Testis (tissue), 2 donors: ENCODE measurements at regions not wholly inside any gene's neighbourhood (a gene's known extent, or its start where the extent isn't known, plus 50 kb on each side); places are given as distances from the start of the nearest gene placed in this dataset.

Experiments
- DNase-seq: peaks from one replicate; pipeline ENCODE4 v3.0.0-alpha.2; 2019
- H3K27ac ChIP-seq, 2 donors: fragments of 200-600 bp; sonication (generic); one replicate each; pipeline ENCODE4 v1.5.1; 2019
- H3K27me3 ChIP-seq: fragments of 200-600 bp; sonication (generic); one replicate; pipeline ENCODE4 v1.5.1; 2019
- H3K36me3 ChIP-seq: fragments of 200-600 bp; sonication (generic); one replicate; pipeline ENCODE4 v1.5.1; 2017; ENCODE audit warnings: low read depth; ENCODE audit errors: missing control alignments
- H3K4me1 ChIP-seq: fragments of 200-600 bp; sonication (generic); one replicate; pipeline ENCODE4 v1.5.1; 2019
- H3K4me3 ChIP-seq, 2 donors: fragments of 200-600 bp; sonication (generic); one replicate each; pipeline ENCODE4 v1.5.1; 2017 to 2019
- H3K9me3 ChIP-seq: fragments of 200-600 bp; sonication (generic); one replicate; pipeline ENCODE4 v1.5.1; 2017
- CTCF ChIP-seq, 3 experiments: fragments of 450-650 bp in 2 of 3; fragments of 200-600 bp in 1 of 3; sonication (generic) in 1 of 3; IDR thresholded peaks; one replicate each; pipeline ENCODE4 v1.5.1; 2016 to 2019; ENCODE audit warnings: antibody characterized with exemption in 3 of 3, mild to moderate bottlenecking in 2 of 3, moderate library complexity in 1 of 3
- POLR2A ChIP-seq: fragments of 450-650 bp; IDR thresholded peaks from one replicate; pipeline ENCODE4 v1.6.1; 2017; ENCODE audit warnings: antibody characterized with exemption, mild to moderate bottlenecking, moderate library complexity
- WGBS, 2 donors: methylation state at CpG; one replicate each; pipeline ENCODE4 v1.1.5; 2018; 5-methylcytosine and 5-hydroxymethylcytosine counted together
- intact Hi-C: fragments of 100-400 bp; cut with DNase I; formaldehyde crosslinking; loops from one replicate; pipeline ENCODE4 v1.15.1; 2023; ENCODE audit warnings: low total_unique reads

- intact Hi-C loops = no loop called here
- H3K4me1 ChIP-seq = peaks cover under 1% of the 10 kb centered on the region
- no peaks in the 10 kb centered on the region for H3K36me3 ChIP-seq
- no peak for TF ChIP-seq POLR2A
- no peak for TF ChIP-seq CTCF (IDR thresholded peaks at IDR 0.05)
- H3K27ac ChIP-seq = no peak overlapping the region
- no peak overlapping the region for H3K4me3 ChIP-seq
- H3K9me3 ChIP-seq = no peaks in the 10 kb centered on the region
- DNase-seq = no peak
- H3K27me3 ChIP-seq = no peaks in the 10 kb centered on the region
- 62 to 73% methylated on average over 1 of the region's 1 CpG for WGBS, 2 donors
Measured at GRCh38 chr5:153347611-153348010, 142.9 kb upstream of the GRIA1 start.

DNA sequence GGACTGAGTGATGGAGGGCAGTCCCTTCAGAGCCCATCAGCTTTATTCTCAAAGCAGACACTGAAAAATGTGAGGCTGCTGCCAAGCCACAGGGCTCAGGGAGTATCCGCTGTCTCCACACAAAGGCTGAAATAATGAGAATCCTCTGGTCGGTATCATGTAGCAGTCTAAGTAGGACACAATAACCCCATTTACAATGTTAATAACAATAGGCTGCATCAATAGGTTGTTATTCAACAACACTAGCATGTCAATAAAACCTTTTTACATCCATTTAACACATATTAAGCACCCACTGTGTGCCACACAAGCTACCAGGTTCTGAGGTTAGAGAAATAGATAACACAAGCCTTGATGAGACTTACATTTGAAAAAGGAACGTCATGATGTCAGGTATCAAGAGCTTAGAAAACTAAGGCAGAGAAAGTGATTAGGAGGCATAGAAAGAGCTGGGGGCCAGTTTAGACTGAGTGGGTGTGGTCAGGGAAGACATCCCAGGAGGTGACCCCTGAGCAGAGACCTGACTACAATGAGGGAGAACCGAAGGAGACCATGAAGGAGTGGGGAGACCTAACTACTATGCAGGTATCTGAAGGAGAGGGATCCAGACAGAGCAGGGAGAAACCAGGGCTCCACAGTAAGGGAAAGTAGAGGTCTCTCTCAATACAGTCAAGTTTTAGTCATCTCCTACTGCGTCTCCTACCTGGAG is 140.1 kb upstream of the GRIA1 start:
- H3K4me3 ChIP-seq = no peak overlapping the region
- H3K27me3 ChIP-seq = no peaks in the 10 kb centered on the region
- H3K27ac ChIP-seq = no peak overlapping the region
- no peaks in the 10 kb centered on the region for H3K9me3 ChIP-seq
- DNase-seq = no peak
- TF ChIP-seq POLR2A = no peak
- H3K36me3 ChIP-seq = no peaks in the 10 kb centered on the region
- H3K4me1 ChIP-seq = peaks cover 3% of the 10 kb centered on the region
- 52 to 60% methylated on average over 5 of the region's 5 CpGs for WGBS, 2 donors
- intact Hi-C loops = no loop called here

DNA sequence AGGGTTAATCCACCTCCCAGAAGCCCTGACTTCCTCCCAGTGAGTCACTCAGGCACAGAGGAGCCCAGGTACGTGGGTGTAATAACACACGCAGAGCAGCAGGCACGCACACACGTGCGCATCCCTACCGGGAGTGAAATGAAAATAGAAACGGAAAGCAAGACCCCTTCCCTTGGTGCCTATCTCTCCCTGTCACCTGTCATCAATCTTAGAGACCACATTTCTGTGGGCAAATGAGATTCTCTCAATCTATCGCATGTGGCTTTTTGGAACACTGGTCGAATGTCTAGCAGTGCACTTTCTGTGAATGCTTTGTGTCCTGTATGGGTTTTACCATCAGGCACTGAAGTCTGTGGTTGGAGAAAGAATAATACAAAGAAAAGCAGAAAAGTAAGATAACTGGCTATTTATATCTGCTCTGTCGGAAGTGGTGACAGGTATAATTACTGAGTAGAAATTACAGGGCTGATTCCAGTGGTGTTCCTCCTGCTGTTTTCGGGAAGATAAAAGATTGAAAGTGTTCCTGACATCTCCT is 137.7 kb upstream of the GRIA1 start:
- Histone ChIP-seq H3K4me1 (peaks cover 3% of the 10 kb centered on the region), H3K36me3 (no peaks in the 10 kb centered on the region), H3K27me3 (no peaks in the 10 kb centered on the region), H3K9me3 (no peaks in the 10 kb centered on the region), H3K27ac (no peak overlapping the region), H3K4me3 (no peak overlapping the region)
- TF ChIP-seq CTCF (IDR thresholded peaks at IDR 0.05) (no peak), POLR2A (no peak)
- intact Hi-C loops = no loop called here
- no peak for DNase-seq
- 7 to 20% methylated on average over 11 of the region's 11 CpGs for WGBS, 2 donors

DNA sequence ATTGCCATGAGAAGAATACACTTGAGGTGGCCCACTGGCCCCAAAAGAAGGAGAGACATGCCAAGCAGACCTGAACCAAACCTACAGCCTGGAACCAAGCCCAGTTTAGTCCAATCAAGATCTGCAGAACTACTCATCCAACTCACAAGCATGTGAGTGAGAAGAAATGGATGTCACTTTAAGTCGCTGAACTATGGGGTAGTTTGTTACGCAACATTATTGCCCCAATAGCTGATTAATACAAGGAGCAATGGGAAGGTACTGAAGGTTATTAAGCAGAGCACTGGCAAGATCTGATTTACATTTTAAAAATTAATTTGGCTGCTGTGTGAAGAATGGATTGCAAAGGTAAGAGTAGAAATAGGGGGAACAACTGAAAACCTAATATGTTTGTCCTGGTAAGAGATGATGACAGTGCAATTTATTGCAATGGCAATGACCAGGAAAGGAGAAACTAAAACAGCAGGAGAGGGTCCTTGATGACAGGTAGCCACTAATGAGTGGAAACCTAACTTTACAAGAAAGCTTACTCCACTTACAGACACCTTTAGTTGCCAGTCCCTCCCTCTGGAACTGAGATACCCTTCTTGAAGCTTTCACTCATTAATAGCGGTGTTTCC is 132.9 kb upstream of the GRIA1 start:
- TF ChIP-seq POLR2A (no peak), CTCF (IDR thresholded peaks at IDR 0.05) (no peak)

DNA sequence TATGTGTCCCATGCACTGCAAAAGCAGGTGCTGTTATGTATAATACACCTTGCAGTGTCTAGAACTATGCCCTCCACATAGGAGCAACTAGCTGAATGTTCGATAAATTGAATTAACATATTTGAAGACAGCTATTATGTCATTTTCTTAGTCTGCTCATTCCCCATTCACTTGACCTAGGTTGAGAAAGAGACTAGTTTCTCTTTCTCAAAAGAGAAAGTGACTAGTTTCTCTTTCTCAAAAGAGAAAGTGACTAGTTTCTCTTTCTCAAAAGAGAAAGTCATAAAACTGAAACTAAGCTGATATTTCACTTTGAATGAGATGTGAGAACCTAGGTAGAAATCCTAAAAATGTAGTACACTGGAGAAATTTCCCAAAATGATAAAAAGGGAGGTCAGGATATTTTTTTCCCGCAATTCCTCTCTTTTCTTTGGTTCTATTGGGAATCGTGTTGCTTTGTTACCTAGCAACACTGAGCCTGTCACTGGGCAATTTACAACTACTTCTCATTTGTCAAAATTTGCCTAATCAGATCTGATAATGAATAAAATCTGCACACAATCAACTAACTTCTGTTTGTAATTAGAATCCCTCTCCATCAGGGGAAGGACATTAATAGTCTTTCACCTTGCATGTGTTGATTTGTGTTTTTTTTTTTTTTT is 132.0 kb upstream of the GRIA1 start:
- H3K9me3 ChIP-seq = no peaks in the 10 kb centered on the region
- no peak for DNase-seq
- intact Hi-C loops = no loop called here
- peaks cover 2% of the 10 kb centered on the region for H3K36me3 ChIP-seq
- 71 to 78% methylated on average over 3 of the region's 3 CpGs for WGBS, 2 donors
- H3K27me3 ChIP-seq = no peaks in the 10 kb centered on the region
- H3K27ac ChIP-seq = no peak overlapping the region
- TF ChIP-seq CTCF (IDR thresholded peaks at IDR 0.05) (no peak), POLR2A (no peak)
- no peaks in the 10 kb centered on the region for H3K4me1 ChIP-seq
- H3K4me3 ChIP-seq = no peak overlapping the region

More for the DNA sequence above, 132.9 kb upstream of the GRIA1 start:
- peaks cover 3% of the 10 kb centered on the region for H3K4me1 ChIP-seq
- no peak overlapping the region for H3K27ac ChIP-seq
- H3K27me3 ChIP-seq = no peaks in the 10 kb centered on the region
- no peak overlapping the region for H3K4me3 ChIP-seq
- intact Hi-C loops = no loop called here
- 81 to 93% methylated on average over 3 of the region's 3 CpGs for WGBS, 2 donors
- no peak for DNase-seq
- no peaks in the 10 kb centered on the region for H3K9me3 ChIP-seq
- H3K36me3 ChIP-seq = no peaks in the 10 kb centered on the region
